ENCODE measurements at regions not wholly inside any gene's neighbourhood (a gene's known extent, or its start where the extent isn't known, plus 50 kb on each side); places are given as distances from the start of the nearest gene placed in this dataset.

GRCh38 chr4:43999669-44000068 lies 448.9 kb downstream of the KCTD8 start:
- DNase-seq: no peak

DNA sequence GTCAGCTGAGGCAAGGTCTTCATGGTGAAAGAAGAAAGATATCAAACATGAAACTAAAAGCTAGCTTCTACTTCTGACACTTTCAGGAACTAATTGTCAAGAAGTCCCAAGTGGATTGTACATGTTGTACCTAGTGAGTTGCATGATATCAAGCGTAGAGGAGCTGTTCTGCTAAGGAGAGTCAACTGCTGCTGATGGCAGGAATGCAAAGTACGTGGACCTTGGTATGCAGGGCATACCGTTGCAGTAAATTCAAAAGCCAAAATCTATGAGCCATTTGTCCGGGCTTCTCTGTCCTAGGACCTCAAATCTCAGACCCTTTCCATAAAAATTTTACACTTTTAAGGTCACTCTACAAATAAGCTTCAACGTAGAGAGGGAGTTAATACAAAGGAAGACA lies 446.2 kb downstream of the KCTD8 start:
- DNase-seq: no peak

DNA sequence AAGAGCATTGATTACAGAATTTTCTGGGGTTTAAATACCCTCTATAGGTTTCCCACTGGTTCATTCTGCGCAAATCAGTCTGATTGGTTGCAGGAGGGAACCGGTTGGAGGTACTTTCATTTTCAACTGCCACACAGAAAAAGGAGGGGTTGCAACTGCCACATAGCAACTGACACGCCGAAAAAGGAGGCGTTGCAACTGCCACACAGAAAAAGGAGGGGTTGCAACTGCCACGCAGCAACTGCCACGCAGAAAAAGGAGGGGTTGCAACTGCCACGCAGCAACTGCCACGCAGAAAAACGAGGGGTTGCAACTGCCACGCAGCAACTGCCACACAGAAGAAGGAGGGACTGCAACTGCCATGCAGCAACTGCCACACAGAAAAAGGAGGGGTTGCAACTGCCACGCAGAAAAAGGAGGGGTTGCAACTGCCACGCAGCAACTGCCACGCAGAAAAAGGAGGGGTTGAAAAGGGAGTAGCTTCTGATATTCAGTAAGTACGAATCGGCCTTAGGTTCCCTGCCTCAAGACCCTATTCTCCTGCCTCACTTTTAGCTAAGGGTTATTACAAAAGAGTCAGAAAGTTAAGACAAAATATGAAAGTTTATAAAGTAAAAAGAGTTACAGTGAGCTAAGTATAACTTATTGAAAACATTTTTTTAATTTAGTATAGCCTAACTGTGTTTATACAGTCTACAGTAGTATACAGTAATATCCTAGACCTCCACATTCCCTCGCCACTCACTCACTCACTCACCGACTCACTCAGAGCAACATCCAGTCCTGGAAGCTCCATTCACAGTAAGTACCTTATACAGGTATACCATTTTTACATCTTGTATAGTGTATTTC lies 431.8 kb downstream of the KCTD8 start:
- no peak for DNase-seq

DNA sequence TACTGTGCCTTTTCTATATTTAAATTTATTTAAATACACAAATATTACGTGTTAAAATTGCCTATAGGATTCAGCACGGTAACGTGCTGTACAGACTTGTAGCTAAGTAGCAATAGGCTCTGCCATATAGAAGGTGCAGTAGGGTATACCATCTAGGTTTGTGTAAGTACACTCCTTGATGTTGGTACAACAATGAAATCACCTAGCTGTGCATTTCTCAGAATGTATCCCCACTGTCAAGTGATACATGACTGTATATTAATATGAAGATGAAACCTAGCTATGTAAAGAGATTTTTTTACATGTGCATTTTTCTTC lies 431.2 kb downstream of the KCTD8 start:
- DNase-seq: no peak

- no peak for DNase-seq
Measured at GRCh38 chr4:44019721-44020120, 428.9 kb downstream of the KCTD8 start.

DNA sequence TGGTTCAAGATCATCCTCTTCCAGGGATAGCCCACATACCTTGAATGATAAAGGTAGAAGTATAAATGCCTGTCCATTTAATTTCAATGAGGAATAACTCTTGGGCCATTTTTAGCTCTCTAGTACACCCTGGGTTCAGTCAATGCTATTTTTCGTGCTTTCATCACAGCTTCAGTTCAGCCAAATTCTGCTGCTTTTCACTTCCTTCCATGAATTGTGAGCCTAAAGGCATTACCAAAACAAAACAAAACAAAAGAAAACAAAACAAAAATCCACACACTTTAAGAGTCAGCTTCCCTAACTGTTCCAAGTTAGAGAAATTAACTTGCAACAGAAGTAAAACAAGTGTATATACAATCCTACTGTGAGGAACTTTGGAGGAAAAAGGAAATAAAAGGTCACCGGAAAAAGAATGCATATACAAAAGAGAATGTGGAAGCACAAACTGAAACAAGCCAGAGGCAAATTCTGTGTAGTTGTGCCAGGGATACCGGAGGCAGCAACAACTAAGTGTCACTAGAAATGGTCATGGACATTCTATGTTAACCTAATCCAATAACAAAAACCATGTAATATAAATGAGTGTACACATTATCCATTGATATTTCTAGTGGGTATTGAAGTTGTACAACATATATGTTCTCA lies 423.1 kb downstream of the KCTD8 start:
- no peak for DNase-seq

- no peak for DNase-seq
Measured at GRCh38 chr4:44038811-44039210, 409.8 kb downstream of the KCTD8 start.

DNA sequence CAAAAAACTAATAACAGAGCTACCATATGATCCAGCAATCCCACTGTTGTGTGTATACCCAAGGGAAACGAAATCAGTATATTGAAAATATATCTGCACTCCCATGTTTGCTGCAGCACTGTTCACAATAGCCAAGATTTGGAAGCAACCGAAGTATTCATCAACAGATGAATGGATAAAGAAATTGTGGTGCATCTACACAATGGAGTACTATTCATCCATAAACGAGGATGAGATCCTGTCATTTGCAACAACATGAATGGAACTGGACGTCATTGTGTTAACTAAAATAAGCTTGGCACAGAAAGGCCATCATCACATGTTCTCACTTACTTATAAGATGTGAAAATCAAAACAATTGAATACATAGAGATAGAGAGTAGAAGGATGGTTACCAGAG lies 402.1 kb downstream of the KCTD8 start:
- DNase-seq: no peak

- no peak for DNase-seq
Measured at GRCh38 chr4:44056721-44057151, 391.9 kb downstream of the KCTD8 start.

GRCh38 chr4:44070843-44071242 lies 377.8 kb downstream of the KCTD8 start:
- no peak for DNase-seq

DNA sequence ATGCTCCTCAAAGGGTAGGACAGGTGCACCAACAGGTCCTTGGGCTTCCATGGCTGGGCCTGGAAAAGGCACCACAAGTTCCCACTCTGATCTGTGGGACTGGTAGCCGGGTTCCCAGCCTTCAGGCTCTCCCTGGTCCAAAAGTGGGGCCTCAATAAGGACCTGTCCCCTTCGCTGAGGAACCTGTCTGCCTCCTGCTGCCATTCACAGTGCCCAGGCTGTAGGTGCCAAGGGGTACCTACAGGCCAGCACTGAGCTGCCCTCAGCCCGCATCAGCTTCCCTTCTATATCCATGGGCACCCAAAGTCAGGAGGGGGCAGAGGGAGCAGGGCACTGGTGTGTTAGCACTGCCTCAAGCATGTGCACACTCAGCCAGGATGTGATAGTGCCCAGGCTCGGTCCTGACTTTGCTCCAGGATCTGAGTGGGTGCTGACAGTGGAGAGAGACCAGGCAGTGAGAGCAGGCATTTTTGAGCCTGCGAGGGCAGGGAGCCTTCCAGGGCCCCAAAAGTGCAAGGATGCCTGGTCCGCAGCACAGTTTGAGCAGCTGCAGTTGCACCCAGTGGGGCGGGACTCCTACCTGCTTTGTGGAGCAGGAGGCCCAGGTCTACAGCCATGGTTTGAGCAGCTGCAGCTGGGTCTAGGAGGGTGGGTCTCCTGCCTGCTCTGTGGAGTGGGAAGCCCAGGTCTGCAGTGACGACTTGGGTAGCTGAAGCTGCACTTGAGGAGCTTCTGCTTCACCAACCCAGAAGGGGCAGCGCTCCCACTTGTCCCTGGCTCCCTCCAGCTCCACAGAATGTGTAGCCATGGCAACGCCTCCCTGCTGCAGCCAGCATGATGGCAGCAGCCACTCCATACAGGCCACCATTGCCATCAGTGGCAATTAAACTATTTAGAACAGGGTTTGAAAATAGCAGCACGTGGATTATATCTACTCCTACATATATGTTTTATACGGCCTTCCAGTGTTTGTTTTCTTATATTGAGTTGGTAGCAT lies 376.4 kb downstream of the KCTD8 start:
- no peak for DNase-seq

GRCh38 chr4:44086753-44087152 lies 361.9 kb downstream of the KCTD8 start:
- DNase-seq: no peak

DNA sequence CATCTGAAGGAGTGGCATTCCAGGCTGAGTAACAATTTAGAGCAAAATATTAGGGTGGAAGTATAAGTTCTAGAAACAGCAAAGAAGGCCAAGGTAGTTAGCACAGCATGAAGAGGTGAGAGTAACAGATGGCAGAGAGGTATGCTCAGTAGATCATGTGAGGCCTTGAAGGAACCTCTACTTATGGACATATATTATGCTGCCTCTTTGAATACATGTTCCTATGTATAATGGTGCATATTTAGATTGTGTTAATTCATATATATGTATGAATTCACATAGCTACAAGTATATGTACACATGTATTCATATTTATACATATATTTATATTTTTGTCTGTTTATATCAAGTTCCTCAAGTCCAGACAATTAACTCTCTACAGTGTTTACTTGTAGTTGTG lies 355.2 kb downstream of the KCTD8 start:
- DNase-seq: no peak

- no peak for DNase-seq
Measured at GRCh38 chr4:44098973-44099372, 349.6 kb downstream of the KCTD8 start.

DNA sequence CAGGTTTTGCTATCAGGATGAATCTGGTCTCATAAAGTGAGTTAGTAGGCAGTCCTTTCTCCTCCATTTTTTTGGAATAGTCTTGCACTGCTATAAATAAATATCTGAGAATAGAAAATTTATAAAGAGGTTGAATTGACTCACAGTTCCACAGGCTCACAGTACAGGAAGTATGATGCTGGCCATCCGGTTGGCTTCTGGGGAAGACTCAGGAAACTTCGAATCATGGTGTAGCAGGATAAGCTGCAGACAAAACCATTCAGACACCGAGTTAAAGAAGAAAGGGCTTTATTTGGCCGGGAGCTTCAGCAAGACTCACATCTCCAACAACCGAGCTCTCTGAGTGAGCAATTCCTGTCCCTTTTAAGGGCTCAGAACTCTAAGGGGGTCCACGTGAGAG lies 348.2 kb downstream of the KCTD8 start:
- DNase-seq: no peak

- no peak for DNase-seq
Measured at GRCh38 chr4:44118971-44119680, 329.5 kb downstream of the KCTD8 start.

- DNase-seq: no peak
Measured at GRCh38 chr4:44120646-44121045, 328.0 kb downstream of the KCTD8 start.

GRCh38 chr4:44121210-44121609 lies 327.4 kb downstream of the KCTD8 start:
- no peak for DNase-seq
